HG03460 (cell line): ENCODE measurements at regions not wholly inside any gene's neighbourhood (a gene's known extent, or its start where the extent isn't known, plus 50 kb on each side); places are given as distances from the start of the nearest gene placed in this dataset.
A peak's percentile ranks its signal among the peaks of the same experiment; 100 is the strongest.

Source experiments
- ATAC-seq: cut with Tn5 transposase; IDR thresholded peaks from one replicate; pipeline ENCODE4 v1.9.1; 2021; ENCODE audit not compliant: unreplicated experiment

DNA sequence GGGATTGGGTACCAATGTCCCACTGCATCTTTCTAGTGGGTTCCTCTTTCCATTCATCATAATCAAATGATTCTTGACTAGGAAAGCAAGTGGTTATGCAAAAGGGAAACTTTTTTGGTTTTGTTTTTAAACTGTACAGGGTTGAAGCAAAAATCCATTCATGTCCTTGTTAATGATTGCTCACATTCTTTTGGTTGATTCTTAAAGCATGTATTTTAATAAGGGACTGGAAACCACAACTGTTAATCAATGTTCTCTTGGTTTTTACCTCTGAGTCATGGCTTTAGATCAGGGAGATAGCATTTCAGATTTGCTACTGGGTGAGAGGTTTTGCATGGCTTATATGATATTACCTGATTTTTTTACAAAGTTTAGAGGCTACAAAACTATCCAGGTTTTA is 371.7 kb upstream of the RGMA start:
- ATAC-seq, result peak; percentile 90

- ATAC-seq, result no peak
These were observed 370.4 kb upstream of the RGMA start for GRCh38 chr15:93459396-93459795.

- no peak for ATAC-seq
These were observed 369.6 kb upstream of the RGMA start for GRCh38 chr15:93458597-93458996.

DNA sequence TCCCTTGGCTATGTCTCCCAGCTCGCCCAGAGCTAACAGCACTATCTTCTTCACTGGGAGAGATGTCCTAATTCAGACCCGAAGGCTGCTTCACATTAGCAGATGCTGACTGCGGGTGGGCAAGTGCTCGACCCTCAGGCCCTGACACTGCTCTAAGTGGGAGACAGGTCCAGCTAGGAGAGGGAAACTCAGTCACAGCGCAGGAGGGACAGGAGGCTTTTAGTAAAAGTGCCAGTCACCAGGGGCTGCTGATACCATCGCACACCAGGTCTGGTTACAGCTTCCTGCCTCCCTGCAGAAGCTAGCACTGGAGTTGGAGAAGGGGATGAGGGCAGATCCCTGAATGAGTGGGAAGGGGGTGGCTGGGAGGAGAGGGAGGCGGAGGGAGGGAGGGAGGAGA is 365.8 kb upstream of the RGMA start:
- ATAC-seq, result no peak

GRCh38 chr15:93452537-93453211 is 363.7 kb upstream of the RGMA start:
- no peak for ATAC-seq

GRCh38 chr15:93451822-93452221 is 362.8 kb upstream of the RGMA start:
- no peak for ATAC-seq

DNA sequence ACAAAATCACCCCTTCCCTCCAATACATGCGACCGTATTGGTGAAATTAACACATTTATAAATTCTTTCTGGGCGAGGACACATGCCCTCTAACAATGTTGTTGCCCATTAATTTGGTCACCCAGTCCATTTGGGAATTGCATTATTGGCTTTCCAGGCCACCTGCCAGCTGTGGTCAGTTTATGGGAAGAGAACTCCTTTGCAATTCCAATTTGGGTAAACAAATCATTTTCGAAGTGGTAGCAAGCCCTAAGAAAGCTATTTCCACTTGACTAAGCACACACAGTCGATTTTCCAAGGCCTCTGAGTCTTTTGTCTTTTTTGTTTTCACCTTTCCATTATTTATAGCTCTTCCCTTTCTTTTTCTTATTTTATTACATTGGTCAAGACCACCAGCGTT is 362.3 kb upstream of the RGMA start:
- no peak for ATAC-seq

GRCh38 chr15:93449798-93450197 is 360.8 kb upstream of the RGMA start:
- no peak for ATAC-seq

GRCh38 chr15:93438310-93438709 is 349.3 kb upstream of the RGMA start:
- ATAC-seq, result no peak

GRCh38 chr15:93432474-93432873 is 343.5 kb upstream of the RGMA start:
- no peak for ATAC-seq

DNA sequence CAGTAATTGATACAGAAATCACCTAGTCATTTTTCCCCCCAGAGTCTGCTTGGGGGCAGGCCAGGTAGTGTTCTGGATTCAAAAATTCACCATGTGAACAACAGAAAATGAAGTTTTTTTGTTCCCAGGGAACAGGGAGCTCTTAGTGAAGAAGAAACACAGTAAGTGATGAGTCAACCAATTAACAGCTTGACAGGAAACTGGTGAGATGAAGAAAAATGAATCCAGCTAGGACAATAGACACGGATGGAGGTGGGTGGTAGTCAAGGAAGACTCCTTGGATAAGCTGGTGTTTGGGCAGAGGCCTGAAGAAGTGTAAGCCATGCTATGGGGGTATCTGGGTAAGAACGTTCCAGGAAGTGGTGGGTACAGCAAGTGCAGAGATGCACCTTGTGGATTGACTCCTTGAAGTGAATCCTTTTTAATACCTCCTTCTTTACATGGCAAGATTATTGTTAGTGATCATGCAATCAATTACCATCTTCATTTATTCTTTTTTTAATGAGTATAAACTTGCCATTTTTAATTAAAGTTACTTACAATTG is 339.9 kb upstream of the RGMA start:
- no peak for ATAC-seq

DNA sequence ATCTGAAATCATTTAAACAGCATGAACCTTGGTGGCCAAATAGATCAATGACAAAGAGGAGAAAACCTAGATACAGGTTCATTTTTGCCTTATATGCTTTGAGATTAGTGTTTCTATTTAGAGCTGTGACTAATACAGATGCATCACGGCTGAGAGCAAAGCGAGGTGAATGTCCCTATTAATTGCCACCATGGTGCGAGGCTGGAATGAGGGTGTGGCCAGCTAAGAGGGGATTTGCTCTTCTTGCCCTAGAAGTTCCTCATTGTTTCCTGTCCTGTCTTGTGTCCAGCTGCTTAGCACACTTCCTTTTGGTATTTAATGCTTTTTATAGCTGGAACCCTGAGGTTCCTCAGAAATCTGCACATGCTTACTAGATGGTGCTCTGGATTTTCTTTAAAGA is 339.1 kb upstream of the RGMA start:
- no peak for ATAC-seq

GRCh38 chr15:93424131-93424530 is 335.1 kb upstream of the RGMA start:
- no peak for ATAC-seq

DNA sequence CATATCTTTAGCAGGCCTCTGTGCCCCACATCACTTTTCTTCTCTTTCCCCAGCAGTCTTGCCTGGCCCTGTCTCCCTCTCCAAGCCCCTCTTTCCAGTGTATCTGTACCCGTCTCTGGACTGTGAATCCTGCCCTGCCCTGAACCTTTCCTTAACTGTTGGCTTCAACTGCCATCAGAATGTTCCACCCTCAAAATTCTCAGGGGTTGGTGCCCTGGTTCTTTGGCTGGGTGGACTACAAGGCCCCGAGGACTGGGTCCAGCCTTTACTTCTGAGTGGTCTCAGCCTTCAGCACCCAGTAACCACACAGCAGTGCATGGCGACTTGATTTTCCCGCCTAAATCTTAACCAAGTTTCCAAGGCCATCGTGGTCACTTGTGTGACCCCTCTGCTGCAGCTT is 333.5 kb upstream of the RGMA start:
- ATAC-seq, result no peak

- no peak for ATAC-seq
These were observed 331.5 kb upstream of the RGMA start for GRCh38 chr15:93420477-93420876.

DNA sequence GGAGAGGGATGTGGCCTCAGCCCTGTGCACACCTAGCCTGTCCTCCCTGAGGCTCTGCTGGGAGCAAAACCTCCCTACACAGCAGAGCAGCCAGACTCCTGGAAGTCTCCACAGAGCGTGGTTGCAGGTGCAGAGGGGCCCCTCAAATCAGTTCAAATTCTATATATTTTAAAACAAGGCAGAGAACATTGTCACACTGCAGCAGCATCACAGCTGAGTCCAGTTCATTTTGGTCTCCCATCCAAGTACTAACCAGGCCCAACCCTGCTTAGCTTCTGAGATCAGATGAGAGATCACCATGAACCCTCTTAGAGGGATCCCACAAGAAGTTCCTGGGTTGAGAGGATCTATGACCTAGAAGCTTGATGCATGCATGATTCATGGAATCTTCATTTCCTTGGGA is 331.0 kb upstream of the RGMA start:
- no peak for ATAC-seq

- ATAC-seq, result no peak
These were observed 329.6 kb upstream of the RGMA start for GRCh38 chr15:93418566-93418965.

DNA sequence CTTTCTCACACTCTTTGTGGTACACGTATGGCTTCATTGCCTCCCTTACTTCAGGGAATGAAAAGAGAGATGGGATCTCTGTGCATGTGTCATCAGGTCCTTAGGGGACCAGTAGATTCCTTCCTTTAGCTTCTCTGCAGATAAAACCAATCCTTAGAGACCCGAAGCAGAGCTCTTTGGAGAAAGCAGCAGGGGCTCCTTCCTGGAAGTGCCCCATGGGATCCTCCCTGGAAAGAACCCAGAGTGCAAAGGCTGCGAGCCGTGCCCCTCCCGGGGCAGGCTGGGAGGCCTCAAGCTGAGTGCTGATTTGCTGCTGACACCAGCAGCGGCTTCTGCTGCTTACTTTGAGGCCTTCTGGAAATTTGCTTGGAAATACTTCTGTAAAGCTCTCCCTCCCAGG is 328.6 kb upstream of the RGMA start:
- no peak for ATAC-seq

GRCh38 chr15:93417156-93417555 is 328.1 kb upstream of the RGMA start:
- ATAC-seq, result no peak

DNA sequence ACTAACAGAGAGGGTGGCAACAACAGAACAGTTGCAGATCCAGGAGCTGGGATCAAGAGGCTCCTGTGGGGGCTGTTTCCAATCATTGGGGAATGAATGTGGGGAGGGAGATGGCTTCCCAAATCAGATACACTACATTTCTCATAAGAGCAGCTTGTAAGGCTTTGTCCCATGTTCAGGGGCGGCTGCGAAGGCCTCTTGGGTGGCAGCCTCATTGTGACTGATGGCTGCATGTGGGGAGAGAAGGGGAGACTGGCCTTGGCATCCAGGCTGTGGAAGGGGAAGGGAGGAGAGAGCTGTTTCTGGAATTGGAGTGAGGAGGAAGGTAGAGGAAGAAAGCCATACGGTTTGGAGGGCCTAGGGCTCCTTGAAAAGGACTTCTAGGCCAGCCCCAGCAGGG is 326.6 kb upstream of the RGMA start:
- no peak for ATAC-seq

DNA sequence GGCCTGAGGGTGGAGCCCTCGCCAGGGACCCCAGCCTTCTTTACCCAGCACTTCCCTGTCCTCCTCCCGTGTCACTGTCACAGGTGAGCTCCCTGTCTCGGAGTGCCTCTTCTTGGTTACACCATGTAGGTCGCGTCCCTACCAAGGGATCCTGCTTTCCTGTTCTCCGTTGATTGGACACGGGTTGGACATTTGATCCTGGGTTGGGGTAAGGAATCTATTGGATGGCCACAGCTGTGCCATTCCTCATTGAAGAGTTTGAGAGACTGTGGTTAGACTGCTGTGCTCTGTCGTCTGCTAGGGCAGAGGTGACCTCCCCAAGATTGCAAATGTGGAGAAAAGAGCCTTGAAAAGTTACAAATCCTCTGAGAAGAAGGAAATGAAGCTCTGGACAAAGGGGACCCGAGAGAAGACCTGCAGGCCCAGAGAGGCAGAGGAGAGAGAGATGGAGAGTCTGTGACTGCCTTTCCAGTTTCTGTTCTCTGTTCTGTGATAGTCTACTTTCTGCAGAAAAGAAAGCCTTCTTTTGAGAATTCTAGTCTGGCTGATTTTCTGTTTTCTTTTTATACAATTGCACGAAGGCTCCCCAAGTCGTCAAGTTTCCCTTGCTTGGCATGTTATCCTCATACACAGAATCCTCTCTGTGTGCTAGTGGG is 325.7 kb upstream of the RGMA start:
- no peak for ATAC-seq

GRCh38 chr15:93413745-93414144 is 324.7 kb upstream of the RGMA start:
- ATAC-seq, result no peak

GRCh38 chr15:93399121-93399520 is 310.1 kb upstream of the RGMA start:
- ATAC-seq, result no peak
